Small intestine (tissue), 7 donors: ENCODE measurements at regions not wholly inside any gene's neighbourhood (a gene's known extent, or its start where the extent isn't known, plus 50 kb on each side); places are given as distances from the start of the nearest gene placed in this dataset.
"Not testable (repeated sequence)": the region's sequence is repeated elsewhere in the genome, so short reads cannot be mapped to it uniquely, and the experiment has no call there.

Experiments used
- DNase-seq, 2 donors: peaks; one replicate each; pipeline versions ENCODE4 v3.0.0 to v3.0.0-alpha.2; 2013
- FAIRE-seq: peaks from 2 replicates; lab custom pipeline; 2012; peaks lifted over from hg19 to GRCh38; lab: Jason Lieb, UNC
- H3K27ac ChIP-seq, 3 donors: one replicate each; pipeline ENCODE4 v1.5.1; 2013; ENCODE audit warnings: low read length in 2 of 3, mild to moderate bottlenecking in 2 of 3, control low read depth in 1 of 3, inconsistent platforms in 1 of 3, low read depth in 1 of 3, moderate library complexity in 1 of 3
- H3K27me3 ChIP-seq, 3 donors: one replicate each; pipeline ENCODE4 v1.6.1; 2013; ENCODE audit warnings: low read length in 3 of 3, inconsistent platforms in 1 of 3; ENCODE audit not compliant: control insufficient read depth in 3 of 3, insufficient read depth in 3 of 3
- H3K36me3 ChIP-seq, 3 donors: one replicate each; pipeline ENCODE4 v1.6.1; 2013; ENCODE audit warnings: low read length in 3 of 3, inconsistent platforms in 1 of 3, low read depth in 1 of 3, mild to moderate bottlenecking in 1 of 3, moderate library complexity in 1 of 3; ENCODE audit not compliant: control insufficient read depth in 3 of 3, insufficient read depth in 2 of 3
- H3K4me1 ChIP-seq, 3 donors: one replicate each; pipeline ENCODE4 v1.6.1; 2013; ENCODE audit warnings: low read length in 2 of 3, inconsistent platforms in 1 of 3, low read depth in 1 of 3, mild to moderate bottlenecking in 1 of 3, moderate library complexity in 1 of 3; ENCODE audit not compliant: control insufficient read depth in 3 of 3, insufficient read depth in 2 of 3
- H3K4me3 ChIP-seq, 3 donors: one replicate each; pipeline ENCODE4 v1.5.1; 2013; ENCODE audit warnings: low read length in 3 of 3, control low read depth in 1 of 3, inconsistent platforms in 1 of 3, low read depth in 1 of 3, mild to moderate bottlenecking in 1 of 3, moderate library complexity in 1 of 3
- H3K9me3 ChIP-seq, 2 donors: one replicate each; pipeline ENCODE4 v1.6.1; 2013; ENCODE audit warnings: low read depth in 1 of 2, low read length in 1 of 2; ENCODE audit not compliant: control insufficient read depth in 2 of 2, insufficient read depth in 1 of 2
- WGBS, 3 donors: extraction: QIAGEN DNeasy Blood & Tissue Kit; methylation state at CpG; one replicate each; pipeline ENCODE4 v1.1.7; 2013; 5-methylcytosine and 5-hydroxymethylcytosine counted together
- donor health status: healthy with polysubstance abuse.
- donor health status: control.
- donor health status: control.
- donor health status: Bipolar disorder and iron deficiency.
- donor health status: healthy.

GRCh38 chr1:229730573-229730972 lies 104.5 kb downstream of the URB2 start:
- Histone ChIP-seq H3K36me3 (no peaks in the 10 kb centered on the region), H3K9me3 (no peaks in the 10 kb centered on the region), H3K4me1 (no peaks in the 10 kb centered on the region), H3K4me3 (no peak overlapping the region), H3K27me3 (no peaks in the 10 kb centered on the region), H3K27ac (no peak overlapping the region)
- no peak for FAIRE-seq
- DNase-seq = no peak
- WGBS, 3 donors = 46 to 52% (median 51%) methylated on average over 1 of the region's 1 CpG

- WGBS, 3 donors = 63 to 76% (median 74%) methylated on average over 3 of the region's 3 CpGs
- DNase-seq = no peak
- Histone ChIP-seq H3K27me3 (no peaks in the 10 kb centered on the region), H3K4me3 (no peak overlapping the region), H3K9me3 (peaks cover 0 to 5% of the 10 kb centered on the region in 2 donors), H3K4me1 (no peaks in the 10 kb centered on the region), H3K27ac (no peak overlapping the region), H3K36me3 (no peaks in the 10 kb centered on the region)
- FAIRE-seq = no peak
Observed at GRCh38 chr1:229732061-229732460, 106.0 kb downstream of the URB2 start.

- peaks cover 0 to 12% of the 10 kb centered on the region in 2 donors for H3K9me3 ChIP-seq
- no peaks in the 10 kb centered on the region for H3K4me1 ChIP-seq
- H3K27ac ChIP-seq = no peak overlapping the region
- H3K36me3 ChIP-seq = no peaks in the 10 kb centered on the region
- H3K4me3 ChIP-seq = no peak overlapping the region
- H3K27me3 ChIP-seq = no peaks in the 10 kb centered on the region
- FAIRE-seq = no peak
- DNase-seq = no peak
Observed at GRCh38 chr1:229736376-229736775, 110.3 kb downstream of the URB2 start.

GRCh38 chr1:229742614-229743013 lies 116.6 kb downstream of the URB2 start:
- FAIRE-seq, H3K27me3 ChIP-seq, H3K36me3 ChIP-seq, DNase-seq, H3K9me3 ChIP-seq, H3K4me3 ChIP-seq, H3K27ac ChIP-seq, H3K4me1 ChIP-seq: not testable (repeated sequence)
- WGBS, 3 donors = 81 to 94% (median 88%) methylated on average over 1 of the region's 1 CpG

GRCh38 chr1:229749992-229750391 lies 123.9 kb downstream of the URB2 start:
- H3K9me3 ChIP-seq = no peaks in the 10 kb centered on the region
- DNase-seq (no peak), FAIRE-seq (no peak)
- peaks cover 0 to 5% (median 4%) of the 10 kb centered on the region in 3 donors for H3K4me1 ChIP-seq
- H3K4me3 ChIP-seq = no peak overlapping the region
- H3K27ac ChIP-seq = no peak overlapping the region
- no peaks in the 10 kb centered on the region for H3K27me3 ChIP-seq
- H3K36me3 ChIP-seq = no peaks in the 10 kb centered on the region
- 87 to 95% (median 93%) methylated on average over 4 of the region's 4 CpGs for WGBS, 3 donors

- Histone ChIP-seq H3K4me3 (no peak overlapping the region), H3K27me3 (no peaks in the 10 kb centered on the region), H3K4me1 (peaks cover 0 to 5% (median 4%) of the 10 kb centered on the region in 3 donors), H3K27ac (no peak overlapping the region), H3K36me3 (no peaks in the 10 kb centered on the region), H3K9me3 (no peaks in the 10 kb centered on the region)
- no peak for FAIRE-seq
- no peak for DNase-seq
Observed at GRCh38 chr1:229751610-229752009, 125.6 kb downstream of the URB2 start.

GRCh38 chr1:229752679-229753078 lies 126.6 kb downstream of the URB2 start:
- Histone ChIP-seq H3K27ac (no peak overlapping the region), H3K9me3 (no peaks in the 10 kb centered on the region), H3K27me3 (peaks cover 0 to 3% (median 0%) of the 10 kb centered on the region in 3 donors), H3K4me3 (no peak overlapping the region), H3K36me3 (no peaks in the 10 kb centered on the region), H3K4me1 (peaks cover 0 to 5% (median 4%) of the 10 kb centered on the region in 3 donors)
- 93 to 96% (median 95%) methylated on average over 5 of the region's 5 CpGs for WGBS, 3 donors
- DNase-seq (no peak), FAIRE-seq (no peak)

GRCh38 chr1:229753764-229754551 lies 127.9 kb downstream of the URB2 start:
- peaks cover 0 to 5% (median 4%) of the 10 kb centered on the region in 3 donors for H3K4me1 ChIP-seq
- DNase-seq (peak; percentile 55 to 71), FAIRE-seq (no peak)
- no peaks in the 10 kb centered on the region for H3K9me3 ChIP-seq
- H3K36me3 ChIP-seq = no peaks in the 10 kb centered on the region
- H3K27me3 ChIP-seq = peaks cover 0 to 3% (median 0%) of the 10 kb centered on the region in 3 donors
- H3K27ac ChIP-seq = no peak overlapping the region
- WGBS, 3 donors = 26 to 50% (median 35%) methylated on average over 7 of the region's 7 CpGs
- H3K4me3 ChIP-seq = no peak overlapping the region

GRCh38 chr1:229756666-229757065 lies 130.6 kb downstream of the URB2 start:
- Histone ChIP-seq H3K36me3 (no peaks in the 10 kb centered on the region), H3K4me1 (peaks cover 0 to 5% (median 4%) of the 10 kb centered on the region in 3 donors), H3K9me3 (no peaks in the 10 kb centered on the region), H3K27ac (no peak overlapping the region), H3K4me3 (no peak overlapping the region), H3K27me3 (peaks cover 0 to 3% (median 0%) of the 10 kb centered on the region in 3 donors)
- FAIRE-seq (no peak), DNase-seq (no peak)
- WGBS, 3 donors = 68 to 81% (median 69%) methylated on average over 4 of the region's 4 CpGs
